ENCODE measurements at regions not wholly inside any gene's neighbourhood (a gene's known extent, or its start where the extent isn't known, plus 50 kb on each side); places are given as distances from the start of the nearest gene placed in this dataset.
"Not testable (repeated sequence)": the region's sequence is repeated elsewhere in the genome, so short reads cannot be mapped to it uniquely, and the experiment has no call there.

DNA sequence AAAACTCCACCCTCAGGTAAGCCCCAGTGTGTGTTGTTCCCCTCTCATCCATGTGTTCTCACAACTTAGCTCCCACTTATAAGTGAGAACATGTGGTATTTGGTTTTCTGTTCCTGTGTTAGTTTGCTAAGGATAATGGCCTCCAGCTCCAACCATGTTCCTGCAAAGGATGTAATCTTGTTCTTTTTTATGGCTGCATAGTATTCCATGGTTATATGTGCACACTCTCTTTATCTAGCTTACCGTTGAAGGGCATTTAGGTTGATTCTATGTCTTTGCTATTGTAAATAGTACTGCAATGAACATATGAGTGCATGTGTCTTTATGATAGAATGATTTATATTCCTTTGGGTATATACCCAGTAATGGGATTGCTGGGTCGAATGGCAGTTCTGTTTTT, 124.4 kb upstream of the RANBP3L start:
- WGBS, 2 experiments (ENCODE audit: extremely low coverage in 2 of 2, insufficient read length in 1 of 2) = no CpG with 5 or more reads among the region's 2 CpGs
- H3K4ac ChIP-seq (ENCODE audit: low read depth, low read length); H3K36me3 ChIP-seq (ENCODE audit: control insufficient read depth, insufficient read depth, low read length); H2AK9ac ChIP-seq (replicated peaks; ENCODE audit: low read depth, low read length, poor library complexity); H4K5ac ChIP-seq (ENCODE audit: low read depth, low read length); H3K27ac ChIP-seq (ENCODE audit: insufficient read depth, low read length); H3K18ac ChIP-seq (ENCODE audit: low read depth, low read length); H3K9ac ChIP-seq (ENCODE audit: low read depth, low read length); H2AK5ac ChIP-seq (ENCODE audit: low read depth, low read length); intact Hi-C loops (cut with micrococcal nuclease); H3K4me1 ChIP-seq (ENCODE audit: control insufficient read depth, insufficient read depth, low read length); H2BK15ac ChIP-seq (ENCODE audit: low read depth, low read length); H4K8ac ChIP-seq (ENCODE audit: low read depth in 2 of 2, low read length in 2 of 2); H4K91ac ChIP-seq (ENCODE audit: insufficient read depth, low read depth, low read length); H3K27me3 ChIP-seq (ENCODE audit: control insufficient read depth, insufficient read depth, low read length); H2BK20ac ChIP-seq (ENCODE audit: low read depth, low read length); in situ Hi-C loops (cut with MboI; ENCODE audit: low sequenced_read_pairs); H3K23ac ChIP-seq (ENCODE audit: low read depth, low read length); DNase-seq; BruUV-seq (replicated peaks); H2BK120ac ChIP-seq (ENCODE audit: low read depth, low read length); H2BK5ac ChIP-seq (ENCODE audit: low read depth, low read length, poor library complexity, severe bottlenecking); H2AFZ ChIP-seq (replicated peaks; ENCODE audit: low read length, poor library complexity); POLR2A ChIA-PET (ENCODE audit: unreplicated experiment); H3K56ac ChIP-seq (ENCODE audit: extremely low read depth, insufficient read depth, low read length); H3K4me3 ChIP-seq (ENCODE audit: insufficient read depth, low read depth, low read length); dilution Hi-C loops (cut with HindIII; ENCODE audit: low sequenced_read_pairs, unreplicated experiment); ATAC-seq (ENCODE audit: low read depth); H3K9me3 ChIP-seq (ENCODE audit: control insufficient read depth, insufficient read depth, low read length); H4K20me1 ChIP-seq (ENCODE audit: insufficient read depth, low read length); CTCF ChIA-PET; H3K79me1 ChIP-seq (ENCODE audit: low read depth in 1 of 2, low read length in 2 of 2); H3K4me2 ChIP-seq (ENCODE audit: low read depth, low read length); H3K14ac ChIP-seq (replicated peaks; ENCODE audit: low read depth, low read length); H3K9me1 ChIP-seq (ENCODE audit: insufficient read depth, low read length): not testable (repeated sequence)

Measured in IMR-90 (cell line).